Muscle of arm (tissue), 1 donor: ENCODE measurements at regions not wholly inside any gene's neighbourhood (a gene's known extent, or its start where the extent isn't known, plus 50 kb on each side); places are given as distances from the start of the nearest gene placed in this dataset.
A peak's percentile ranks its signal among the peaks of the same experiment; 100 is the strongest.
"Not testable (repeated sequence)": the region's sequence is repeated elsewhere in the genome, so short reads cannot be mapped to it uniquely, and the experiment has no call there.

Source experiments
- DNase-seq: peaks from one replicate; pipeline ENCODE4 v3.0.0-alpha.2; 2013

DNA sequence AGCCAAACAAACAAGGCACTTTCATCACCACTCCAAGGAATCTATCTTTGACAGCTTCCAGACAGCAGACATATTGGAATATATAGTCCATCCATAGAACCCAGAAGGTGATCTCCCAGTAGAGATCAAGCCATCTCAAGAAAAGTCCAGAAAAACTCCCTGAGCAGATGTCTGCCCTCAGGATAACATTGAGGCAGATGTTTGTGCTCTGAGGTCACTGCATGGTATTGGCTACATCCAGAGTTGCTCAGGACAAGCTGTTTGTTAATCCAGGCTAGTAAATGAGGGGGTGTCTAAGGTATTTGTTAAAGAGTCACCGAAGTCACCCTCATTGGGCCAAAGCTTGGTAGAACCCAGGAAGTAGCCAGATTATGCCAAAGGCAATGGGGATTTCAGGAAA lies 556.3 kb upstream of the KLF4 start:
- no peak for DNase-seq

DNA sequence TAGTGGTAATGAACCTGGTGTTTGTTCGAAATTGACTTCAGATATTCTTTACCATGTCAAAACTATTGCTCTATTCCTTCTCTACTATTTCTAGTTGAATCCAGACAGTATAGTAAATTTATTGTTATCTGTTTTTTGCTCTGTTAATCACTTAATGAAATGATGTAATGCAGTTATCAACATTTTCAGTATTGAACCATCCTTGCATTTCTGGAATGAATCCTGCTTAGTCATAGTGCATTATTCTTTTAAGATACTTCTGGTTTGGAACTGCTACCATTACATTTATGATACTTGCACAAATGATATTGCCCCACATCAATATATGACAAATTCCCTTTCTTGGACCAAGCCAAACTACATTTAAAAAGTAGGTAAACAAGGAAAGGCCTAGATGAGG lies 554.0 kb upstream of the KLF4 start:
- no peak for DNase-seq

DNA sequence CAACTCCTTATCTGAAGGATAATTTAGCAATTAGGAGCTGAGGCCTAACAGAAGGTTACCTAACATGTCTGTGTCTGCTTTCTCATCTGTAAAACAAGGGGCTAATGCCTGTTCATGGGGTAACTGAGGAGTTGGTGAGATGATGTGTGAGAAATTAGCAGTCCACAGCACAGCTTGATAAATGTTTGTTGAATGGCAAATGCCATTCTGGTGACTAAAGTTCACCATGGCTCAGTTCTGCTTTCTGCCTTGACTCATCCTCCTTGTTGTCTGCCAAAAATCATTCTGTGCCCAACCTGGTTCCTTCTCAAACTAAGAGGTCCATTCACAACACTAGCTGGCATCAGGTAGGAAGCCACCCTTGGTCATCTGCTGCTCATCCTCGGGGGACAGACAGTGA lies 552.0 kb upstream of the KLF4 start:
- no peak for DNase-seq

DNA sequence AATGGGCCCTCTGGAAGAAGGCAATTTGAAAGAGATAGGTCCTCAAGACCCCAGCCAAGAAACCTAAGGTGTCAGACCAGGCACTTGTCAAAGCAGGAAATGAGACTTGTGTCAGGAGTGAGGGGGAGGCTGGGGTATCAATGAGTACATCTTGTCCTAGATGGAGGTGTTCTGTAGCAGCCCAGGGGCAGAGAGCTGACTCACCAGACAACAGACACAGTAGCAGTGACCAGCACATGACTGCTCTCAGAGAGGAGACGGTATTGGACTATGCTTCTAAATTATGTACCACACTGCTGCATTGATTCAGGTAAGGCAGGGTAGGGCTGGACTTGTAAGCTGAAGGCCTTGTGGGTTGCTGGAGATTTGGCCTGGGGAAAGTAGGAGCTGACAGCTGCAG lies 551.2 kb upstream of the KLF4 start:
- no peak for DNase-seq

- no peak for DNase-seq
Measured at GRCh38 chr9:108039493-108039892, 549.9 kb upstream of the KLF4 start.

GRCh38 chr9:108039012-108039411 lies 549.4 kb upstream of the KLF4 start:
- no peak for DNase-seq

DNA sequence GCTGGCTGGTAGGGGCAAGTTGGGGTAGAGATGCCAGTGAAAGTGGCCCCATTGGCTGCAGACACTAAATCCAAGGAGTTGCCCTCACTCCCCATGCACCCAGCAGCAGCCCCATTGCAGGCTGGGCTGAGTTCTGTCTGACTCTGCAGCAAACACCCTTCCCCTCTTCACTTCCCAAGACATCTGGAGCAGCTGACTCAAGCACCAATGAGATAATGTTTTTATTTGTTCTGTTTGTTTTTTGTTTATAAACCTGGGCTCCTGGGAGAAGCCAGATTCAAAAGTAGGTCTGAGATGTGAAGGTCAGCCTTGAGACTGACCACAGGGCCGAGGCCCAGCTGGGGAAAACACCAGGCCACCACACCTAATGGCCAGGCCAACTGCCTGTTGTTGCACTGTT lies 545.9 kb upstream of the KLF4 start:
- no peak for DNase-seq

GRCh38 chr9:108033976-108034964 lies 544.7 kb upstream of the KLF4 start:
- peak; percentile 43 for DNase-seq

- DNase-seq: not testable (repeated sequence)
Measured at GRCh38 chr9:108032079-108032478, 542.5 kb upstream of the KLF4 start.

- not testable (repeated sequence) for DNase-seq
Measured at GRCh38 chr9:108031221-108031620, 541.7 kb upstream of the KLF4 start.

DNA sequence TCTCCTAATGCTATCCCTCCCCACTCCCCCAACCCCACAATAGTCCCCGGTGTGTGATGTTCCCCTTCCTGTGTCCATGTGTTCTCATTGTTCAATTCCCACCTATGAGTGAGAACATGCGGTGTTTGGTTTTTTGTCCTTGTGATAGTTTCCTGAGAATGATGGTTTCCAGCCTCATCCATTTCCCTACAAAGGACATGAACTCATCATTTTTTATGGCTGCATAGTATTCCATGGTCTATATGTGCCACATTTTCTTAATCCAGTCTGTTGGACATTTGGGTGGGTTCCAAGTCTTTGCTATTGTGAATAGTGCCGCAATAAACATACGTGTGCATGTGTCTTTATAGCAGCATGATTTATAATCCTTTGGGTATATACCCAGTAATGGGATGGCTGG lies 537.1 kb upstream of the KLF4 start:
- not testable (repeated sequence) for DNase-seq

DNA sequence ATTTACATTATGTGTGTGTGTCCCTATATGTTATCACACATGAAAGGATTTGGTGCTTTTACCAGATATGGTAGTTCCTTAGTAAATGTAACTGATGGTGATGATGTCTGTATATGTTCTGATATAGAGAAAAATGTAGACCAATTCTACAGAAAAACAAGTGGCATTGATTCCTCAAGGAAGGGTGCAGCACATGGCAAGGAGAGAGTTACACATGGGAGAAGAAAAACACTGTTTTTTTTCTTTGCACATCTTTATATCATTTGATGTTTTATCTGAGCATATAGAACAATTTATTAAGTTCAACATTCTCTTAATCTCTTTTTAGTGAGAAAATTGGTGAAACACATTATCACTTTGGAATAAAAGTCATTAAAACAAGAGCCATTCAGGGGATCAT lies 535.0 kb upstream of the KLF4 start:
- no peak for DNase-seq

- no peak for DNase-seq
Measured at GRCh38 chr9:108022246-108022935, 532.8 kb upstream of the KLF4 start.

DNA sequence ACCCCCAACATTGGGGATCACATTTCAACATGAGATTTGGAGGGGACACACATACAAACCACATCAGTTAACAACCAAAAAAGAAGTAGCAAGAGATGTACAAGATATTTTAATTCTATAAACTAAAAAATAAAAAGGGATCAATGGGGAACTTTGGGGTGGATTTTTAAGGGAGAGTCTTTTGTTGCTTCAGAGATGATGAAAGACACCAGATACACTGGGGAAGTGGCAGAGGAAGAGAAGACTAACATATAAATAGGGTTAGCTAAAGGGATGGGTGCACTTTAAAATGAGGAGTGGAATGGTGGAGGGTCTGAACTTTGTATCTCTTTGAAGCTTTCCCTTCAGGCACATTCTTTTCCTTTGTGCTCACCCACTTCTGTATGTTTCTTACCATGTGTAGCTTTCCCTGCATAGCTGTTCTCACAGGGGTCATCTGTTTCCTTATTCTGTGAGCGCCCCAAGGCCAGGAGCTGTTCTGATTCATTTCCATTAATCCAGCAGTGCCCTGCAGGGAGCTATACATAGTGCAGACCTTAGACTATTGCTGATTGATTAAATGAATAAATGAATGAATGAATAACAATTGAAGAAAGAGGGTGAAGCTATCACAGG lies 531.6 kb upstream of the KLF4 start:
- DNase-seq: no peak

- no peak for DNase-seq
Measured at GRCh38 chr9:108019821-108020220, 530.3 kb upstream of the KLF4 start.

- no peak for DNase-seq
Measured at GRCh38 chr9:108017671-108018070, 528.1 kb upstream of the KLF4 start.

DNA sequence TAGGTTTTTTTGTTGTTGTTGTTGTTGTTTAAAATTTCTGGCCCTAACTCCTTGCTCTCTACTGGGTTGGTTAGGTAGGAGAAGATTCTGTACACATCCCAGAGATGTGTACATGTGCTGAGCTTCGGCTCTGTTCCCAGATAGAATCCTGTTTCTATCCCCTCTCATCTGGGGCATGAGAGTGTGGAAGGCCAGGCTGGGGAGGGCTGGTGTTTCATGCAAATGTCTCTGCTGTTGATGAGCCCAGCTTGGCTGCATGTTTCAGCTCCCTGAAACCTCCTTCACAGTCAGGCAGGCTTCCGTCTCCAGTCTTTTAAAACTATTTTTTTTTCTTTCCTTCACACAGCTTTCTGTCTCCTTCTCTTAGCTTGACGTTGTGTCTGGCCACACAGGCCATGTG lies 526.9 kb upstream of the KLF4 start:
- DNase-seq: no peak

- no peak for DNase-seq
Measured at GRCh38 chr9:108015690-108016089, 526.1 kb upstream of the KLF4 start.

GRCh38 chr9:108014353-108014752 lies 524.8 kb upstream of the KLF4 start:
- DNase-seq: no peak

GRCh38 chr9:108012886-108013665 lies 523.5 kb upstream of the KLF4 start:
- DNase-seq: no peak

- no peak for DNase-seq
Measured at GRCh38 chr9:108012405-108012804, 522.8 kb upstream of the KLF4 start.

- DNase-seq: peak; percentile 40
Measured at GRCh38 chr9:108003526-108003925, 514.0 kb upstream of the KLF4 start.
